Esophagus (tissue), 2 donors: ENCODE measurements at regions not wholly inside any gene's neighbourhood (a gene's known extent, or its start where the extent isn't known, plus 50 kb on each side); places are given as distances from the start of the nearest gene placed in this dataset.

ENCODE experiments used
- H3K27ac ChIP-seq, 2 donors: one replicate each; pipeline ENCODE4 v1.5.1; 2013; ENCODE audit warnings: low read depth in 2 of 2, mild to moderate bottlenecking in 2 of 2, inconsistent platforms in 1 of 2, low read length in 1 of 2, moderate library complexity in 1 of 2
- H3K27me3 ChIP-seq, 2 donors: one replicate each; pipeline ENCODE4 v1.6.1; 2013; ENCODE audit warnings: low read length in 2 of 2, control low read depth in 1 of 2, mild to moderate bottlenecking in 1 of 2; ENCODE audit not compliant: insufficient read depth in 2 of 2, control insufficient read depth in 1 of 2
- H3K36me3 ChIP-seq, 2 donors: one replicate each; pipeline ENCODE4 v1.6.1; 2013; ENCODE audit warnings: low read length in 1 of 2; ENCODE audit not compliant: control insufficient read depth in 2 of 2, insufficient read depth in 2 of 2
- H3K4me1 ChIP-seq, 2 donors: one replicate each; pipeline ENCODE4 v1.6.1; 2013; ENCODE audit warnings: low read length in 1 of 2; ENCODE audit not compliant: control insufficient read depth in 2 of 2, insufficient read depth in 2 of 2
- H3K4me3 ChIP-seq, 2 donors: one replicate each; pipeline ENCODE4 v1.5.1; 2013; ENCODE audit warnings: low read length in 2 of 2, mild to moderate bottlenecking in 2 of 2, low read depth in 1 of 2, moderate library complexity in 1 of 2
- H3K9me3 ChIP-seq, 2 donors: one replicate each; pipeline ENCODE4 v1.6.1; 2013; ENCODE audit warnings: mild to moderate bottlenecking in 2 of 2, low read depth in 1 of 2, low read length in 1 of 2, moderate library complexity in 1 of 2; ENCODE audit not compliant: control insufficient read depth in 2 of 2, insufficient read depth in 1 of 2
- WGBS, 2 donors: extraction: QIAGEN DNeasy Blood & Tissue Kit; methylation state at CpG; one replicate each; pipeline ENCODE4 v1.1.7; 2013; 5-methylcytosine and 5-hydroxymethylcytosine counted together
- donor health status: healthy with polysubstance abuse.
- donor health status: Bipolar disorder and iron deficiency.

DNA sequence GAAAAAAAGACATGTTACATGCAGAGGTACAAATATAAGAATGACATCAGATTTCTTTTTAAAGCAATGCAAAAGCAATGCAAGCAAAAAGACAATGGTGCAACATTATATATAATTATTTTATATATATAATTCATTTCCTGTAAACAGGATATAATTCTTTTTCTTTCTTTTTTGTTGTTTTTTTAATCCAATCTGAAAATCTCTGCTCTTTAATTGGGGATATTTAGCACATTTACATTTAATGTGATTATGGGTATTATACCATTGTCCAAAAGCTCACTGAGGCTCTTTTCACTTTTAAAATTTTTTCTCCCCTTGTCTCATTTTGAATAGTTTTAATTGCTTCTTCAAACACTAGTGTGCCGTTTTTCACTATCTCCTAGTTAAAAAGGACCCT lies 148.9 kb downstream of the FGF18 start:
- 68 to 79% methylated on average over 1 of the region's 1 CpG for WGBS, 2 donors

DNA sequence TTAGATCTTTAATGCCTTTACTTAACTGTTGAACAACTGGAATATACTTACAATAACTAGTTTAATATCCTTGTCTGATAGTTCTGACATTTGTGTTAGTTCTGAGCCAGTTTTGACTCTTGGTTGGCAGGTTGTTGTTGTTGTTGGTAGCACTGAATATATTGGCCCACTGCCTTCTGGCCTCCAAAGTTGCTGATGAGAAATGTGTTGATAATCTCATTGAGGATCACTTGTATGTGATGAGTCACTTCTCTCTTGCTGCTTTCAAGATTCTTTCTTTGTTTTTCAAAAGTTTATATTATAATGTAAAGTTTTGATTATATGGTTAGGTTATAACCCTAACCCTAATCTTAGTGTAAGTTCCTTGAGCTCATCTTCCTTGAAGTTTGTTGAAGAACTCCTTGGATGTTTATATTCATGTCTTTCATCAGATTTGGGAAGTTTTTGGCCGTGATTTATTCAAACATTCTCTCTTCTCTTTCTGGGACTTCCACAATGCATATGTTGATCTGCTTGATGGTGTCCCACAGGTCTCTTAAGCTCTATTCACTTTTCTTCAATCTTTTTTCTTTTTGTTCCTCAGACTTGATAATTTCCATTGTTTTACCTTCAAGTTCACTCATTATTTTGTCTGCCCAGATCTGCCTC lies 149.7 kb downstream of the FGF18 start:
- H3K36me3 ChIP-seq = no peaks in the 10 kb centered on the region
- no peak overlapping the region for H3K4me3 ChIP-seq
- WGBS, 2 donors = 0 to 32% methylated on average over 1 of the region's 1 CpG
- H3K27me3 ChIP-seq = no peaks in the 10 kb centered on the region
- no peak overlapping the region for H3K27ac ChIP-seq
- no peaks in the 10 kb centered on the region for H3K4me1 ChIP-seq
- peaks cover 0 to 3% of the 10 kb centered on the region in 2 donors for H3K9me3 ChIP-seq

More for the DNA sequence above, 148.9 kb downstream of the FGF18 start:
- Histone ChIP-seq H3K4me3 (no peak overlapping the region), H3K36me3 (no peaks in the 10 kb centered on the region), H3K27ac (no peak overlapping the region), H3K9me3 (peaks cover 0 to 3% of the 10 kb centered on the region in 2 donors), H3K4me1 (no peaks in the 10 kb centered on the region), H3K27me3 (no peaks in the 10 kb centered on the region)

DNA sequence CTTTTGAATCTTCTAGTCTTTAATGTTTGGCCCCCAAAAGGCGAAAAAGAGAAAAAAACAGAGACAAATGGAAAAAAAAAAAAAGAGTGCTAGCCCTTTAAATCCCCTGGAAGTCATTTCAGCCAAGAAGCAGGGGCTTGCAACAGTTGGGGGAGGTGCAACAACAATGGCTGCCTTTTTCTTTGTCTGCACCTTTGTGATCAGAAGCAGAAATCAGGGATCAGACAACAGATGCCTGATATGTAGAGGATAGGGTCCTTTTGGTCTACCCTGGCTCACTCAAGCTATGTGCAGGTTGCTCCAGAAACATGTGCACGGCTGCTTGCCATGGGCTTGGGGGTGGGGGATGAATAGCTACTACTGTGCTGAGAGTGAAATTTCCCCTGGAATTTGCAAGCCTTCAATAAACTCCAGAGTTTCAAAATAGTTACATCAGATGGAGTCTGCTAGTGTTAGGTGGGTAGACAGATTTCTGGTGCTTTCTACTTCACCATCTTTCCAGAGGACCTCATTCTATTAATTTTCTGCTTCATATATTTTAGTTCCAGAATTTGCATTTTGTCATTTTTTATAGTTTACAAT lies 150.9 kb downstream of the FGF18 start:
- H3K36me3 ChIP-seq = no peaks in the 10 kb centered on the region
- no peak overlapping the region for H3K4me3 ChIP-seq
- no peaks in the 10 kb centered on the region for H3K27me3 ChIP-seq
- no peaks in the 10 kb centered on the region for H3K4me1 ChIP-seq
- H3K27ac ChIP-seq = no peak overlapping the region
- WGBS, 2 donors = 64 to 77% methylated on average over 2 of the region's 2 CpGs
- peaks cover 0 to 3% of the 10 kb centered on the region in 2 donors for H3K9me3 ChIP-seq

DNA sequence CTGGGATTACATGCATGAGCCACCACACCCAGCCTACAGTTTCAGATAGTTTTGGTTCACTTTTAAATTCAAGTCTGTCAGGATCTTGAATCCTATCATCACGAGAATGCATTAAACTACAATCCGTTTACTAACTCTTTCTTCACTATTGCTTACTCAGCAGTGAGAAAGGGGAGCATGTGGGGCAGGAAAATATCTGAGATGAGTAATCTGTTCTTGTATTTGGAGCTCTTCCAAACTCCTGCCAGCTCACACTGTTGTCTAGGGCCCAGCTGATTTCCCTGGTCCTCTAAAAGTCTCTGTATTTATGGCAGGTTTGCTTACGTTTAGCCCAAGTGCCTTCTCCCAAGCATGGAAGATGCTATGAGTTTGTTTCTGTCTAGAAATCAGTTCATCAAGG lies 152.2 kb downstream of the FGF18 start:
- Histone ChIP-seq H3K4me1 (no peaks in the 10 kb centered on the region), H3K9me3 (peaks cover 0 to 3% of the 10 kb centered on the region in 2 donors), H3K27ac (no peak overlapping the region), H3K4me3 (no peak overlapping the region), H3K36me3 (no peaks in the 10 kb centered on the region), H3K27me3 (no peaks in the 10 kb centered on the region)
- WGBS, 2 donors = 35 to 44% methylated on average over 3 of the region's 3 CpGs

DNA sequence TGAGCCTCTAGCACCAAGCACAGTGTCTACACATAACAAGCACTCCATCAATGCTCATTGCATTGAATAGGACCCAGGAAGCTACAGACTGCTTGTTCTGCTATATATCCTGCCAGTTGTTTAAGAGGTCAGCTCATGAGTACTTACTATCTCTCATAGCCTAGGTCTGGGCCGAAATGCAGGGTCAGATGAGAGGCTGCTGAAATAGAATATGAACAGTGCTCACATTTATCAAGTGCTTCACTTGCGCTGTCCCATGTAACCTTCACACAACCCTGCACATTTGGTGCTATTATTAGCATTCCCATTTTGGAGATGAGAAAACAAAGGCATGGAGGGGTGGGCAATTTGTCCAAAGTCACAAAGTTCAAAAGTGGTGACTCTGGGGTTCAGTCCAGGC lies 153.6 kb downstream of the FGF18 start:
- no peaks in the 10 kb centered on the region for H3K27me3 ChIP-seq
- no peak overlapping the region for H3K27ac ChIP-seq
- no peak overlapping the region for H3K4me3 ChIP-seq
- 87 to 93% methylated on average over 2 of the region's 2 CpGs for WGBS, 2 donors
- H3K9me3 ChIP-seq = peaks cover 0 to 3% of the 10 kb centered on the region in 2 donors
- H3K36me3 ChIP-seq = no peaks in the 10 kb centered on the region
- no peaks in the 10 kb centered on the region for H3K4me1 ChIP-seq

DNA sequence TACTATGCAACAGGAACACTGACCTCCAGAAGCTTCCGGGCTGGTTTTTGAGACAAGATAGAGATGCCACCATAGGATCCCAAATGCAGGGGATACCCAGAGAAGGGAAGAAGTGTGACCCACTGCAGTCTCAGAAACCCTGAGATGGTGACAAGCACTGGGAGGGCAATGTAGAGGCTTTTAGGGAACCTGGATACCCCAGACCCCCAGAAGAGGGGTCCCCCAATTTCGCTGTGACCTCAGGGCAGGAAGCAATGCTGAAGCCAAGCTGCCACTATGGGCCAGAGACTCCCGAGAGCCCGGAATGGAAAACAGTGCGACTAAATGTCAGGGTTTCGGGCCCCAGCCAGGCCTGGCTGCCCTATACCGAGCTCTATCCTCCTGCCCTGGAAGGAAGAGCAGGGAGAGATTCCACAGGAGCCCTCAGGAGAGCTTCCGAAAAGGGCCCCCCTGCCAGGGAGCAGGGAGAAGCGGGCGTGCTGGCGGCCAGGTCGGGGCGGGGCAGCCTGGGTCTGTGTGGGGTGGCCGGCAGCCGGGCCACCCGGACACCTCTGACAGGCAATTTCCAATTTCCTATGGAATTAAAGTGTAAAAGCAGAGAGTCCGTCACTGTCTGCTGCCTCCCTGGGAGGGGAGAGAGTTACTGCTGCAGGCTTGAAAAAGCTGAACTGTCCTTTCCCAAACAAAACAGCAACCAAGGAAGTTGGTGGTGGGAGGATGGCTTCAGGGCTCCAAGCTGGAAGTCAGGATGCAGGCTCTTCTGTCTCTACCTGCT lies 154.2 kb downstream of the FGF18 start:
- Histone ChIP-seq H3K4me1 (no peaks in the 10 kb centered on the region), H3K36me3 (no peaks in the 10 kb centered on the region), H3K27ac (no peak overlapping the region), H3K27me3 (no peaks in the 10 kb centered on the region), H3K9me3 (peaks cover 0 to 3% of the 10 kb centered on the region in 2 donors), H3K4me3 (no peak overlapping the region)
- 71 to 85% methylated on average over 17 of the region's 17 CpGs for WGBS, 2 donors

DNA sequence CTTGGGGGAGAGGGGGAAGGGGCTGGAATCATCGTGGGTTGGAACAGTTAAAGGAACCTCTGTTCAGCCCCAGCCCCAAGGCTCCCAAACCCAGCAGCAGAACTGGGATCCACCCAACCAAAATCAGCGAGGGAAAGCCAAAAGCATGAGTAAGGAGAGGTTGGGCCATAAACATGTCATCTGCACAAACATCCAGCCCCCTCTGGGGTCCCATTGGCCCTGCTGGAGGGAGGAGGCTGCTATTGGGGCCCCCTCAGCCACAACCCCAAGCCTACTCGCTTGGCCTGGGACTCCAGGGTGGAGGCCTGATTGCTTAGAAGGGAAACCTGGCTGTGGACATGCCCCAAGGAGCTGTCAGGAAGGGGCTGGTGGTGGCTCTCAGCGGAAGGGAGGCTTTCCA lies 154.9 kb downstream of the FGF18 start:
- Histone ChIP-seq H3K36me3 (no peaks in the 10 kb centered on the region), H3K4me1 (no peaks in the 10 kb centered on the region), H3K9me3 (peaks cover 0 to 3% of the 10 kb centered on the region in 2 donors), H3K27ac (no peak overlapping the region), H3K27me3 (no peaks in the 10 kb centered on the region), H3K4me3 (no peak overlapping the region)
- WGBS, 2 donors = 54 to 68% methylated on average over 4 of the region's 4 CpGs

DNA sequence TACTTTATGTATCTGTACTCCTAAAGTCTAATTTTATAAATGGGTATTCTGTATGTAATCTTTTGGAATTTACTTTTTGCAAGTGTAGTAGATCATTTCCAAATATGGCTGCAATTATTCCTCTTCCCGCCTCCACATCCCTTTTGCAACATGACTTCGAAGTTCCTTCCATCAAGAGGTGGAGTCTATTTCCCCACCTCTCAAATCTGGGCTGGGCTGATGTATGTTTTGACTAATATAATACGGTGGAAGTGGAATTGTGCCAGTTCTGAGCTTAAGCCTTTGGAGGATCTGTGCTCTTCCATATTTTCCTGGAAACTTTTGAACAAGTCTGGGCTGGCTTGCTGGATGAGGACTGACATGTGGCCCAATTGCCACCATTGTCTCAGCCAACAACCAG lies 155.9 kb downstream of the FGF18 start:
- WGBS, 2 donors = 59 to 64% methylated on average over 3 of the region's 3 CpGs
- Histone ChIP-seq H3K4me1 (no peaks in the 10 kb centered on the region), H3K4me3 (no peak overlapping the region), H3K36me3 (no peaks in the 10 kb centered on the region), H3K9me3 (peaks cover 0 to under 1% of the 10 kb centered on the region in 2 donors), H3K27me3 (no peaks in the 10 kb centered on the region), H3K27ac (no peak overlapping the region)

DNA sequence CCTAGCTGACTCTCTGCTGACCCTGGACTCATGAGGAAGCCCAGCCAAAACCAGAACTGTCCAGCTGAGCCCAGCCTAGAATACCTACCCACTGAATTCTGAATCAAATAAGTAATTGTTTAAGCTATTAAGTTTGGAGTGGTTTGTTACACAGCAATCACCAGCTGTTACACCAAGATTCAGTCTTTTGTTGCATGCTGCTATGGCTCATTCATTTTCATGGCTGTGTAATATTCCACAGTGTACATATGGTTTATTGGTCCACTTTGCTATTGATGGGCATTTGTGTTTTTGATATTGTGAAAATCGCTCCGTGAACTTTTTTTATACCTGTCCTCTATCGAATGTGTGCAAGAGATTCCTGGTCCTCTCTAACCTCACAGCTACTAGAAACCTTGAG lies 156.4 kb downstream of the FGF18 start:
- no peaks in the 10 kb centered on the region for H3K27me3 ChIP-seq
- H3K4me1 ChIP-seq = no peaks in the 10 kb centered on the region
- H3K4me3 ChIP-seq = no peak overlapping the region
- no peak overlapping the region for H3K27ac ChIP-seq
- H3K36me3 ChIP-seq = no peaks in the 10 kb centered on the region
- 93 to 95% methylated on average over 3 of the region's 3 CpGs for WGBS, 2 donors
- H3K9me3 ChIP-seq = no peaks in the 10 kb centered on the region
